HG03520 (cell line): ENCODE measurements at regions not wholly inside any gene's neighbourhood (a gene's known extent, or its start where the extent isn't known, plus 50 kb on each side); places are given as distances from the start of the nearest gene placed in this dataset.

Experiments
- ATAC-seq: cut with Tn5 transposase; IDR thresholded peaks from one replicate; pipeline ENCODE4 v1.9.1; 2021; ENCODE audit warnings: mild to moderate bottlenecking, moderate library complexity; ENCODE audit not compliant: unreplicated experiment

DNA sequence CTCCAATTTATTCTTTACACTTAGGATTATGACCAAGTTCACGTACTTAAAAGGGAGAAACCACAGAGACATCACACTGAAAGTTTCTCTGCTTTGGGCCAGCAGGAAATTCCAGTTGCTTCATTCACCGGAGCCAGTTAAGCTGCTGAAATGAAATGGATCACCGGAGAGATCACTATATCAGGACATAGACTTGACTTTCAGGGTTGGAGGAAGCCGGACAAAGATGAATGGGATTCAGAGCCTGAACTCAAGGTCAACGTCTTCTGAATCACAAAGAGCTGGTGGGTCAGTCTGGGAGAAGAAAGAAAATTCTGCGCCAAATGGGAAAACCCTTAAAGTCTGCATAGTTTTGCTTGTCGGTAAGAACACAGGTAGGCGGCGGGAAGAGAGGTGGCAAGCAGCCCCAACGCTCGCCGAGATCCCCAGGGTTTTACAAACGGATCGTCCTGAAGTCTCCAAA lies 81.9 kb upstream of the CCDC28A start:
- no peak for ATAC-seq

DNA sequence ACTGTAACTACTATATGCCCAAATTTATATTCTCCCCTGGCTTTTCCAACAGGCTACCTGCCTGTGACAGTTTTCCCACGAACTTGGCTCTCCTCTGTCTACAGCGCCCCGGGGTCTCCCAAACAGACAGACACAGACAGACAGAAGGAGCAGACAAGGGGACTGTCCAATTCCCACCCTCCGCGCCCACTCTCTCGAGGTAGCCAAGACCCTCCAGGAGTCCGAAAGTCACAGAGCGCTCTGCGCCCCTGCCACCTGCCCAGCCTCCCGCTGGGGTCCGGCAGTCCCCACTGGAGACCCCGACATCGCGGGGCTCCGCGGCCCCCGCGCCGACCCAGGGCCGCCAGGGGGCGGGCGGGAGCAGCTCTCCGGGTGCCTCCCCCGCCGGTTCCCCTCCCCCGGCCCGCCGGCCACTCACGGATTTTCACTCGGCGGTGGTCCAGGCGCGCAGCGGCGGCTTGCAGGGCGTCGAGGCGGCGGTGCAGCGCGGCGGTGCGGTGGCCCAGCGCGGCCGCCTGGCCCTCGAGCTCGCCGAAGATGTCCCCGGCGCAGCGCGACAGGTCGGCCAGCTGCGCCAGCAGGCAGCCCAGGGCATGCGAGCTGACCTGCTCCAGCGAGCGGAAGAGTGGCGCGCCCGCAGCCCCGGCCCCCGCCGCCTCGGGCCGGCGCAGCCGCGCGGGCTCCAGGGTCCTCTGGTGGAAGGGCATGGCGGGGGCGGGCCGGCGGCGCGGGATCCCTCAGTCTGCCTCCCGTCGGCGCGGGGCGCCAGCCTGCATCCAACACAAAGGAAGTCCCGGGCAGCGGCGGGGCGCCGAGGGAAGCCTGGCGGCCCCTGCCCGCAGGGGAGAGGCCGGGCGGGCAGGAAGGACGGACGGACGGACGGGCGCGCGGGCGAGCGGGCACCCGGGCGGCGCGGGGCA lies 81.3 kb upstream of the CCDC28A start:
- peak; percentile 54 for ATAC-seq

DNA sequence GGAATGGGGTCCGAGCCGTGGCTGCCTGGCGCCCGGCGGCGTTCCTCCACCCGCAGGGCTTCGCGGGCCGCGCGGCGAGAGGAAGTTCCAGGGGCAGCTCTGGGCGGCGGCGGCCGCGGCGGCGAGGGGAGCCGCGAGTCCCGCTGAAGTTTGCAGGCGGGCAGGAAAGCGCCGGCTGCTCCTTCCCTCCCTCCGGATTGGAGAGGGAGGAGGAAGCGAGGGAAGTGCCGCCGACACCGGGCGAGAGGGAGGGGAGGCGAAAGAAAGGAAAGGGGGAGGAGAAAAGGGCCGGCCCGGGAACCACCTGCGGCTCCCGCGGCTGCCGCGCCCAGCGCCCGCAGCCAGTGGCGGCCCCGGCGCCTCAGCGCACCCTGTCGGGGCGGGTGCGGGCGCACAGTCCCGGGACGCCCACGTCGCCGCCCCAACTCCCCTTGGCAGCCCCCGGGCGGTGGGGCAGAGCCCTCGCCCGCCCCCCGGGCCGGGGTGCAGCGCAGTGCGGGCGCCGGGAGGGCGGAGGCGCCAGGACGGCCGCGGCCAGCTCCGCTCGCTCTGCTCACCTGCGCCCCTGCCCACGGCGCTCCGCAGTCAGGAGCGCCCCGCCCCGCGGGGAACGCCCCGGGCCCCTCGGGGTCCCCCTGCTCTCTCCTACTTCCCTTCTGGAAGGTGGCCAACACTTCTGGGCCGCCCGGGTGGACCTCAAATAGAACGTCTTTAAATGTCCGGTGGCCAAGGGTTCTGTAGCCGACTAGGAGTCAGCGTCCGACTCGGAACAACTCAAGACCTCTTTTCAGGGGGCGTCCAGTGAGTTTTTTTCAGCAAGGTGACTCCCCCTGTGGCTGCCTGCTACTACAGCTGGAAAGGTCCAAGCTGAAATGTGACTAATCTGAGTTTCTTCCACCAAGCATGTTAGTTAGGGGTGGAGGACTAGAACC lies 80.3 kb upstream of the CCDC28A start:
- peak; percentile 35 for ATAC-seq

DNA sequence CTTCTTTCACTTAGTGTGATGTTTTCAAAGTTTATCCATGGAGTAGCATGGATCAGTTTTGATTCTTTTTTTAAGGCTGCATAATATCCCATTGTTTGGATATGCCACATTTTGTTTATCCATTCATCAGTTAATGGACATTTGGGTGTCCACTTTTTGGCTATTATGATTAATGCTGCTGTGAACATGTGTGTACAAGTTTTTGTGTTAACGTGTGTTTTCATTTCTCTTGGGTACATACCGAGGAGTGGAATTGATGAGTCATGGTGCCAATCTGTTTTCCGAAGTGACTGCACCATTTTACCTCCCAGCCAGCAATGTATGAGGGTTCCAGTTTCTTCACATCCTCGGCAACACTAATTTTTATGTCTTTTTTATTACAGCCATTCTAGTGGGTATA lies 78.4 kb upstream of the CCDC28A start:
- no peak for ATAC-seq

DNA sequence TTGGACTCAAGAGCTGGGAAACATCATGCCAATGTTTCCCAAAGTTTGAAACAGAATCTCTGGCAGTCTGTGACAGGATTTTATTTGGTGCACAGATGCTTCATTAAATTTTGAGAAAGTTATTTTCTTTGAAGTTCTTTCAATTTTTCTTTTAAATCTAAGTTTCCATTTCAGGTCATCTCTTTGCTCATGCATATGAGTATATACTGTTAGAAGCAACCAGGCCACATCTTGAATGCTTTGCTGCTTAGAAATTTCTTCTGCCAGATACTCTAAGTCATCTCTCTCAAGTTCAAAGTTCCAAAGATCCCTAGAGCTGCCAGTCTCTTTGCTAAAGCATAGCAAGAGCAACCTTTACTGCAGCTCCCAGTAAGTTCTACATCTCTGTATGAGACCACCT lies 59.1 kb upstream of the CCDC28A start:
- no peak for ATAC-seq

DNA sequence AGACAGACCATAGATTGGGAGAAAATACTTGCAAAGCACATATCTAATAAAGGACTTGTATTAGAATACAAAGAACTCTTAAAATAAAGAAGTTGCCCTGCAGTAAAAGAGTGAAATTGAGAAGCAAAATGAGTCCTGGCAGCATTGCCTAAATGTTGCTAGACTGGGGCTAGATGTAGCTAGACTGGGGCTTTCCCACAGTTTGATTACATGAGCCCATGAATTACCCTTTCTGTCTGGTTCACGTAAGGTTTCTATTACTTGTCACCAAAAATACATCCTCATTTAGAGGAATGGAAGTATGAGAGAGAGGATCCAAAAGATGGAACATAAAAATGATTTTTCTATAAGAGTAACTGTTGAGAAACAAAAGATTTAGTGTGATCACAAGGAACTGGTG lies 57.6 kb upstream of the CCDC28A start:
- ATAC-seq: no peak

DNA sequence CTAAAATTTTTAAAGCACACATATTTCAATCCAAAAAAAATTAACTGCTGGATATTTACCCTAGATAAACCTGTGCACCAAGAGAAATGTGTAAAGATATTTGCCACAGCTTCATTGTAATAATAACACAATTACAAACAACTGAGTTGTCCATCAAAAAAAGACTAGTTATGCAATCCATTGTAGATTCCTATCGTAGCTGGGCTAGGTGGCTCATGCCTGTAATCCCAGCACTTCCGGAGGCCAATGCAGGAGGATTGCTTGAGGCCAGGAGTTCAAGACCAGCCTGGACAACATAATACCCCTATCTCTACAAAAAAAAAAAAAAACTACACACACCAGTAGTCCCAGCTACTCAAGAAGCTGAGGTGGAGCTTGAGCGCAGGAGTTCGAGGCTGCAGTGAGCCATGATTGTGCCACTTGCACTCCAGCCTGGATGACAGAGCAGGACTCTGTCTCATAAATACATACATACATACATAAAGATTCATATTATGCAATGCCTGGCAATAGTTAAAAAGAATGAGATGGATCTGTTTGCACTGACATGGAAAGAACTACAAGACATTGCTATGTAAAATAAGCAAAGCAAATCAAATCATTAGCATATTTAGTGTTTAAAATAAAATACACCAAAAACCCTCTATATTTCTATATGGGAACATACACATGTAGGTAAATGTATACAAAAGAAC lies 56.5 kb upstream of the CCDC28A start:
- no peak for ATAC-seq

DNA sequence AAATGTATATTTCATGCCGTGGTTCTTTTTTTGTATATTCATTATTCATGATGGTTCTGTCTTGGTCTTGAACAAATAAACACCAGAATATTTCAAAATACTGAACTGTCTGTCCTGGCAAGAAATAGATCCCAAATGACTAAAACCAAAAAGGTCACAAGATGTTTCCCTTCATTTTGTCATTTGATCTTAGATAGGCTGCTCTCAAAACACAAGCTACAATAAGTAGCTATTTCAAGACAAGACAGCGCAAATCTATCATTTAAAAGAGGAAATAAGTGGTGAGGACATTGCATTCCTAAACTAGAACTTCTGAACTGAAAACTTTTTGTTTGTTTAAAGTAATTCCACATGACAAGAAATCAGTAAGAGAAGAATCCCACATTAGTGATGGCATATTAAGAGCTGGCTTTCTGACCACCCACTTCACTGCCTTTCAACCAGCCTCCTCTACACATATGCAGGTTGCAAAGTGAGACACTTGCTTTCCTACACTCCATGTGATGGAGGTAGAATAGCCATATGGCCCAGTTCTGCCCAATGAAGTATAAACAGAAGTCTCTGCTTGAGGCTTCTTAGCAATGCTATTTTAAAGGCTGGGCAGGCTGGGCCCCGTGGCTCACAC lies 54.4 kb upstream of the CCDC28A start:
- ATAC-seq: no peak

DNA sequence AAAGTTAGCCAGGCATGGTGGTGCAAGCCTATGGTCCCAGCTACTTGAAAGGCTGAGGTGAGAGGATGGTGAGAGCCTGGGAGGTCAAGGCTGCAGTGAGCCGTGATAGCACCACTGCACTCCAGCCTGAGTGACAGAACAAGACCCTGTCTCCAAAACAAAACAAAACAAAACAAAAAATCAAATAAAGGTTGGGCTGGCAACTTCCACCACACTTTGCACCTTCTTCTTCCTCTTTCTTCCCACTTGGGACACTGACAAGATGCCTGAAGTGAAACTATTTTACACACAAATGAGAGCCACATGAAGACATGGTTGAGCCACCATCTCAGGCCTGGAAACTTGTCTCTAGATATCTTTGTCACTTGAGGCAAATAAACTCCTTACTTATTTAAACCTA lies 53.8 kb upstream of the CCDC28A start:
- ATAC-seq: no peak

DNA sequence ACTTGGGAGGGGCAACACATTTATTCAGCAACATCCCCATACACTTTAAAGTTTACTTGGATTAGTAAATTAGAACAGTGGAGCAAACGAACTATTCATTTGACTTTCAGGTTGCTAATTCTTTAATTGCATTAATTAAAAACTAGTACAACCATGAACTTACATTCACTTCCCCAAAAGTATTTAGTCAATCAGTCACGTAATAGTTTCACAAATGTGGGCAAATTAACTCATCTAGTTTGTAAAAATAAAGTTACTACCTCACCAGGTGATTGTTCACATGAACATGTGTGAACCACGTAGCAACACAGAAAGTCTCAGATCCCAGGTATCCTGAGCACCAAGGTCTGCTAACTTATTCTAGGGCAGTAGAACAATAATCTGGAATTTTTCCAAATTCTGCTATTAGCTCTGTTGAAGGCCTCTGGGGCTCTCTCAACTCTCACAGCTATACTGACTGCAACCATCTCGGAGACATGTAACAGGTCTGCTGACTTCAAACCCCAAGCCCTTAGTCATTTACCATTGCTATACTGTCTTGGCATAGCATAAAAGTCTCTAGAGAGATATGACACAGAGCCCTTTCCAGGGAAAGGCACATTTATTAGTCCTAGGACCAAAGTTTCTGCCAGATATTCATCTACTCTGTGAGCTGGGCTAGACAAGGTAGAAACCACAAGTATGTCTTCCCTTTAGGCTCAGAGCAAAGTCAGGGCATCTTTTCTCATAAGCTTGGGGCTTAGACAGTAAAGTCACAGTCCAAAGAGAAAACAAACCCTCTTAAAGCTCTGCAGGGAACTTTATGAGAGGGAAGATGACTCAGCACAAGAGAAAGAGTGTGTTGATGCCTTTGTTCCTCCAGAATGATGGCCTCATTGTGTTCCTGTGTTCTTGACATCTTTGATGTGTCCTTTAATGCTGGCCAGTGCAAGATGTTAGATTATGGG lies 50.9 kb upstream of the CCDC28A start:
- no peak for ATAC-seq
